HL-60 (cell line): ENCODE measurements at regions not wholly inside any gene's neighbourhood (a gene's known extent, or its start where the extent isn't known, plus 50 kb on each side); places are given as distances from the start of the nearest gene placed in this dataset.

Source experiments
- CTCF ChIP-seq: IDR thresholded peaks from one replicate; pipeline ENCODE4 v1.5.1; 2011; ENCODE audit warnings: low read length, control low read depth, inconsistent platforms; ENCODE audit not compliant: insufficient read depth
- GABPA ChIP-seq: IDR thresholded peaks from 2 replicates; pipeline ENCODE4 v1.6.1; 2012; ENCODE audit warnings: low read depth
- POLR2AphosphoS5 ChIP-seq: IDR thresholded peaks from 2 replicates; pipeline ENCODE4 v1.6.1; 2012; ENCODE audit warnings: low read depth
- REST ChIP-seq: IDR thresholded peaks from 2 replicates; pipeline ENCODE4 v1.6.1; 2012; ENCODE audit warnings: low read depth; ENCODE audit not compliant: insufficient replicate concordance
- SPI1 ChIP-seq: IDR thresholded peaks from 2 replicates; pipeline ENCODE4 v1.6.1; 2012; ENCODE audit warnings: low read depth, mild to moderate bottlenecking, borderline replicate concordance

- TF ChIP-seq CTCF, result no peak
- TF ChIP-seq POLR2AphosphoS5, result no peak
- TF ChIP-seq SPI1, result no peak
- no peak for TF ChIP-seq GABPA
- TF ChIP-seq REST, result no peak
Measured at GRCh38 chr14:40909906-40910305, 696.8 kb upstream of the LRFN5 start.
